Fibroblast of lung (primary cell): ENCODE measurements at regions not wholly inside any gene's neighbourhood (a gene's known extent, or its start where the extent isn't known, plus 50 kb on each side); places are given as distances from the start of the nearest gene placed in this dataset.

ENCODE experiments used
- EZH2 ChIP-seq: IDR thresholded peaks from 2 replicates; pipeline ENCODE4 v1.5.1; 2012; ENCODE audit warnings: low read length, control low read depth, mild to moderate bottlenecking; ENCODE audit errors: missing control alignments
- TF ChIP-seq, protein P1 (sequence below), 2 donors: IDR thresholded peaks in 1 of 2; conservative IDR thresholded peaks in 1 of 2; 1 replicate in 1 of 2; 2 replicates in 1 of 2; pipeline ENCODE4 v1.5.1; 2011 to 2012; ENCODE audit warnings: low read length in 2 of 2, control low read depth in 1 of 2, inconsistent platforms in 1 of 2, low read depth in 1 of 2, mild to moderate bottlenecking in 1 of 2

DNA sequence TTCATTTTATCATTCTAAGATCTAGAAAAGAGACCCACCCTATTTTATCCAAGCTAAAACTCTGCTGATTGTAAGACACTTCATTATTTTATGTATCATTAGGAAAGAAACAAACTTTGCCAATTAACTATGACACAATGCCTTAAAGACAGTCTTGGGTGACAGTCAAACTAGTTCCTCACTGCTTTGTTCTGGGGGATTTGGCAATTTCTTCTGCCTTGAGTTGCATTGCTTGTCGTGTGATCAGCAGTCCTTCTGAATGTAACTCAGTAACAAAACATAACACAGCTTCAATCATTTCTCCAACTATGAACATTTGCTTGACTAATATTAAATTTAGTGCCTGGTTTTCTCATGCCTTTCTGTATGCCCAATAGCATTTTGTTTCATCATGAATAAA lies 577.9 kb upstream of the DIPK2B start:
- TF ChIP-seq, protein P1, sequence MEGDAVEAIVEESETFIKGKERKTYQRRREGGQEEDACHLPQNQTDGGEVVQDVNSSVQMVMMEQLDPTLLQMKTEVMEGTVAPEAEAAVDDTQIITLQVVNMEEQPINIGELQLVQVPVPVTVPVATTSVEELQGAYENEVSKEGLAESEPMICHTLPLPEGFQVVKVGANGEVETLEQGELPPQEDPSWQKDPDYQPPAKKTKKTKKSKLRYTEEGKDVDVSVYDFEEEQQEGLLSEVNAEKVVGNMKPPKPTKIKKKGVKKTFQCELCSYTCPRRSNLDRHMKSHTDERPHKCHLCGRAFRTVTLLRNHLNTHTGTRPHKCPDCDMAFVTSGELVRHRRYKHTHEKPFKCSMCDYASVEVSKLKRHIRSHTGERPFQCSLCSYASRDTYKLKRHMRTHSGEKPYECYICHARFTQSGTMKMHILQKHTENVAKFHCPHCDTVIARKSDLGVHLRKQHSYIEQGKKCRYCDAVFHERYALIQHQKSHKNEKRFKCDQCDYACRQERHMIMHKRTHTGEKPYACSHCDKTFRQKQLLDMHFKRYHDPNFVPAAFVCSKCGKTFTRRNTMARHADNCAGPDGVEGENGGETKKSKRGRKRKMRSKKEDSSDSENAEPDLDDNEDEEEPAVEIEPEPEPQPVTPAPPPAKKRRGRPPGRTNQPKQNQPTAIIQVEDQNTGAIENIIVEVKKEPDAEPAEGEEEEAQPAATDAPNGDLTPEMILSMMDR (conservative IDR thresholded peaks at IDR 0.05 in 1 of 2, IDR thresholded peaks at IDR 0.05 in 1 of 2; ENCODE audit: low read depth in 1 of 2, low read length in 2 of 2): no peak
- no peak for TF ChIP-seq EZH2
